Ovary (tissue), 7 donors: ENCODE measurements at regions not wholly inside any gene's neighbourhood (a gene's known extent, or its start where the extent isn't known, plus 50 kb on each side); places are given as distances from the start of the nearest gene placed in this dataset.

ENCODE experiments used
- DNase-seq, 5 donors: peaks; one replicate each; pipeline ENCODE4 v3.0.0-alpha.2; 2019 to 2020
- H3K27ac ChIP-seq, 2 donors: fragments of 200-600 bp; one replicate each; pipeline versions ENCODE4 v1.5.1 to v1.8.0; 2019 to 2022
- H3K27me3 ChIP-seq: fragments of 200-600 bp; one replicate; pipeline ENCODE4 v1.8.0; 2022
- H3K36me3 ChIP-seq: fragments of 200-600 bp; sonication (generic); one replicate; pipeline ENCODE4 v1.5.1; 2019
- H3K4me1 ChIP-seq: one replicate; pipeline ENCODE4 v1.8.1; 2013; ENCODE audit warnings: mild to moderate bottlenecking, moderate library complexity; ENCODE audit not compliant: insufficient read depth
- H3K4me3 ChIP-seq: fragments of 200-600 bp; sonication (generic); one replicate; pipeline ENCODE4 v1.5.1; 2017
- H3K9me3 ChIP-seq, 2 donors: fragments of 200-600 bp in 1 of 2; sonication (generic) in 1 of 2; one replicate each; pipeline versions ENCODE4 v1.5.1 to v1.8.1; 2013 to 2019; ENCODE audit warnings: mild to moderate bottlenecking in 1 of 2, moderate library complexity in 1 of 2
- EP300 ChIP-seq: sonication (generic); formaldehyde crosslinking; IDR thresholded peaks from one replicate; pipeline ENCODE4 v1.6.1; 2017; ENCODE audit warnings: antibody characterized with exemption
- POLR2A ChIP-seq: fragments of 450-650 bp; IDR thresholded peaks from one replicate; pipeline ENCODE4 v1.6.1; 2017; ENCODE audit warnings: antibody characterized with exemption, mild to moderate bottlenecking, moderate library complexity
- WGBS, 3 donors: extraction: QIAGEN DNeasy Blood & Tissue Kit in 1 of 3; methylation state at CpG; one replicate each; pipeline versions ENCODE4 v1.1.5 to v1.1.7; 2013 to 2017; 5-methylcytosine and 5-hydroxymethylcytosine counted together
- intact Hi-C, 4 donors: fragments of 100-400 bp; cut with DNase I; formaldehyde crosslinking; loops; one replicate each; pipeline versions ENCODE4 v1.11.0 to v1.15.1; 2022 to 2023
- TF ChIP-seq, protein P1 (sequence below), 3 donors: fragments of 450-650 bp in 2 of 3; fragments of 200-600 bp in 1 of 3; IDR thresholded peaks; one replicate each; pipeline versions ENCODE4 v1.5.1 to v1.8.0; 2016 to 2022; ENCODE audit warnings: antibody characterized with exemption in 3 of 3, mild to moderate bottlenecking in 1 of 3
- donor health status: DM: no; HTN: no; CAD: no; lungs with moderate emphysema.
- donor health status: DM: no; HTN: no; CAD: no.
- donor health status: Bipolar disorder and iron deficiency.
- donor health status: DM: no; HTN: no; CAD: no.
- donor health status: DM: yes; HTN: yes; CAD: no.

DNA sequence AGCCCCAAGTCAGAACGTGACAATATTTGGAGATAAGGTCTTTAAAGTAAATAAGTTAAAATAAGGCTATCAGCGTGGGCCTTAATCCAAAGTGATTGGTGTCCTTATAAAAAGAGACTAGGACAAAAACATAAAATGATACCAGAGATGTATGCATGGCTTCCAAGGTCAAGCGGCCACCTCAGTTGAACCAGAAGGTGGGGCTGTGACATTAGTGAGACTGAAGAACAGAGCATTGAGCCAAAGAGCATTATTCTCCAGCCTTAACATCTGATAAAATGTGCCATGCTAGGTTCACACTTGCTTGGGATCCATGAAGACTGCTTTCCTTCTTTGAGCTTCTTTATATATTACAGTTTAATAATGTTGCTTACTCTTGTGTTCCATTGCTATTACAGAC, 554.6 kb downstream of the PLA2G4A start:
- no peak for DNase-seq
- intact Hi-C loops: no loop called here
- H3K27ac ChIP-seq: no peak overlapping the region
- no peaks in the 10 kb centered on the region for H3K9me3 ChIP-seq
- H3K36me3 ChIP-seq: no peaks in the 10 kb centered on the region
- no peak overlapping the region for H3K4me3 ChIP-seq
- H3K27me3 ChIP-seq: peaks cover 3% of the 10 kb centered on the region
- TF ChIP-seq EP300: no peak
- no peak for TF ChIP-seq POLR2A
- TF ChIP-seq, protein P1, sequence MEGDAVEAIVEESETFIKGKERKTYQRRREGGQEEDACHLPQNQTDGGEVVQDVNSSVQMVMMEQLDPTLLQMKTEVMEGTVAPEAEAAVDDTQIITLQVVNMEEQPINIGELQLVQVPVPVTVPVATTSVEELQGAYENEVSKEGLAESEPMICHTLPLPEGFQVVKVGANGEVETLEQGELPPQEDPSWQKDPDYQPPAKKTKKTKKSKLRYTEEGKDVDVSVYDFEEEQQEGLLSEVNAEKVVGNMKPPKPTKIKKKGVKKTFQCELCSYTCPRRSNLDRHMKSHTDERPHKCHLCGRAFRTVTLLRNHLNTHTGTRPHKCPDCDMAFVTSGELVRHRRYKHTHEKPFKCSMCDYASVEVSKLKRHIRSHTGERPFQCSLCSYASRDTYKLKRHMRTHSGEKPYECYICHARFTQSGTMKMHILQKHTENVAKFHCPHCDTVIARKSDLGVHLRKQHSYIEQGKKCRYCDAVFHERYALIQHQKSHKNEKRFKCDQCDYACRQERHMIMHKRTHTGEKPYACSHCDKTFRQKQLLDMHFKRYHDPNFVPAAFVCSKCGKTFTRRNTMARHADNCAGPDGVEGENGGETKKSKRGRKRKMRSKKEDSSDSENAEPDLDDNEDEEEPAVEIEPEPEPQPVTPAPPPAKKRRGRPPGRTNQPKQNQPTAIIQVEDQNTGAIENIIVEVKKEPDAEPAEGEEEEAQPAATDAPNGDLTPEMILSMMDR (IDR thresholded peaks at IDR 0.05): no peak
- no peaks in the 10 kb centered on the region for H3K4me1 ChIP-seq
- 74 to 83% (median 82%) methylated on average over 3 of the region's 3 CpGs for WGBS, 3 donors

DNA sequence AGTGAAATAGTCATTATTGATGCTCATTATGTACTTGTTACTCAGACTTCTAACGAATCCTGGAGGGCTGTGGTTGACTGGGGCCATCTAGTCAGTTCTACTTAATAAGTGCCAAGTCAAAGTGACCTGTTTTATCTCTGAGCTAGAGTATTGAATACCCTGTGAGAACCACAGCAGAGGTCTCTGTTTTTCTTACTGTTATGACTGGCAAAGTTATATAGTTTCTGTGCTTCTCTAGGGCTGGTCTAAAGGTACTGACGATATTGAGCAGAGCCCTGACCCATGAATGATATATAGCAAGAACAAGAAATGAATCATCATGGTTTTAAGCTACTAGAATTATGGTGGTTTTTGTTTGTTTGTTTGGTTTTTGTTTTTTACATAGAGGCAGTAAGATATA, 555.8 kb downstream of the PLA2G4A start:
- H3K4me1 ChIP-seq: no peaks in the 10 kb centered on the region
- TF ChIP-seq, protein P1 (IDR thresholded peaks at IDR 0.05): no peak
- TF ChIP-seq POLR2A (no peak), EP300 (no peak)
- H3K27ac ChIP-seq: no peak overlapping the region
- H3K9me3 ChIP-seq: no peaks in the 10 kb centered on the region
- no peak for DNase-seq
- intact Hi-C loops: no loop called here
- H3K36me3 ChIP-seq: no peaks in the 10 kb centered on the region
- peaks cover 3% of the 10 kb centered on the region for H3K27me3 ChIP-seq
- H3K4me3 ChIP-seq: no peak overlapping the region
- WGBS, 3 donors: 63 to 78% (median 66%) methylated on average over 2 of the region's 2 CpGs

DNA sequence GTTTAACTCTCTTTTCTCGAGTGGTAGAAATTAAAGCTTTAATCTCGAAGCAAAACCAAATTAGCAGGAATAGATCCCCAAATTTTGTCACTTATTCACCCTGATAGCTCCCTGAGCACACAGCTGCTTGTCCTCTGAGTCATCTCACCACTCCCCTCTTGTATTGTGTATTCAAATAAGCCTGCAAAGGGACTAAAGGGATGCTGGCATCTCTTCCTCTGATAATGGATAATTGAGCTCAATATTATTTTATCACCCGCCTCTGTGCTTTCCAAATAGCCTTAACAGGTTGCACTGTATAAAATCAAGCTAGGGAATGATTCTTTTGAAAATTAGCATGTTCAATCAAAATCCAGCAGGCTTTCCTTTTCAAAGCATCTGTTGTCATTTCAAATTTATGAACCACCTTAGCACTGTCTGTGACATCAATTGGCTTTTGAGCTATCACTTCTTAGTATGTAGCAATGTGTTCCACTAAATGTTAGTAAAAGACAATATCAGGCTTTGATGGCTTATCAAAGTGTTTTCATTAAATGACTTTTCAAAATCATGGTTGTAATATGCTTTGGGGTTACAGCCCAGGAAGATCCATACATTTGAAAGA, 561.6 kb downstream of the PLA2G4A start:
- intact Hi-C loops: no loop called here
- no peak overlapping the region for H3K4me3 ChIP-seq

DNA sequence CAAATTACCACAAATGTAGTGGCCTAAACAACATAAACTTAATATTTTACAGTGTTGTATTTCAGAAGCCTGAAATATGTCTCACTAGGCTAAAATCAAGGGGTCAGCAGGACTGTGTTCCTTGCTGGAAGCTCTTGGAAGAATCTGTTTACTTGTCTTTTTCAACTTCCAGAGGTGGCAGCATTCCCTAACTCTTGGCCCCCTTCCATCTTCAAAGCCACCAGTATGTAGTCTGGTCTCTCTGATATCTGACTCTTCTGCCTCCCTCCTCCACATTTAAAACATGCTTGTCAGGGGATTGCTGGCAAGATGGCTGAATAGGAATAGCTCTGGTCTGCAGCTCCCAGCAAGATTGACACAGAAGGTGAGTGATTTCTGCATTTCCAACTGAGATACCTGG, 567.5 kb downstream of the PLA2G4A start:
- H3K4me1 ChIP-seq: no peaks in the 10 kb centered on the region
- intact Hi-C loops: no loop called here
- H3K4me3 ChIP-seq: no peak overlapping the region
- no peak for TF ChIP-seq POLR2A
- TF ChIP-seq, protein P1 (IDR thresholded peaks at IDR 0.05): no peak
- TF ChIP-seq EP300: no peak
- no peak for DNase-seq
- H3K36me3 ChIP-seq: no peaks in the 10 kb centered on the region
- H3K9me3 ChIP-seq: no peaks in the 10 kb centered on the region
- no peaks in the 10 kb centered on the region for H3K27me3 ChIP-seq
- H3K27ac ChIP-seq: no peak overlapping the region

More for the DNA sequence above, 561.6 kb downstream of the PLA2G4A start:
- no peaks in the 10 kb centered on the region for H3K27me3 ChIP-seq
- H3K36me3 ChIP-seq: no peaks in the 10 kb centered on the region
- TF ChIP-seq, protein P1 (IDR thresholded peaks at IDR 0.05): no peak
- no peak for TF ChIP-seq EP300
- TF ChIP-seq POLR2A: no peak
- no peak for DNase-seq
- no peaks in the 10 kb centered on the region for H3K9me3 ChIP-seq
- 66 to 71% (median 69%) methylated on average over 3 of the region's 3 CpGs for WGBS, 3 donors
- H3K4me1 ChIP-seq: no peaks in the 10 kb centered on the region
- H3K27ac ChIP-seq: no peak overlapping the region
